Loucy (cell line): ENCODE measurements at regions not wholly inside any gene's neighbourhood (a gene's known extent, or its start where the extent isn't known, plus 50 kb on each side); places are given as distances from the start of the nearest gene placed in this dataset.
A peak's percentile ranks its signal among the peaks of the same experiment; 100 is the strongest.

ENCODE experiments used
- H2AFZ ChIP-seq: fragments of 200-600 bp; sonication (generic); 2 replicates; pipeline ENCODE4 v1.6.0; 2016; ENCODE audit warnings: antibody characterized with exemption, mild to moderate bottlenecking, low read length, moderate library complexity
- H3F3A ChIP-seq: fragments of 200-600 bp; 2 replicates; pipeline ENCODE4 v1.6.0; 2016; ENCODE audit warnings: antibody characterized with exemption, low read depth, mild to moderate bottlenecking
- H3K27me3 ChIP-seq: fragments of 200-600 bp; sonication (generic); 2 replicates; pipeline ENCODE4 v1.6.1; 2014; ENCODE audit warnings: low read length, mild to moderate bottlenecking; ENCODE audit not compliant: insufficient read depth, poor library complexity, severe bottlenecking
- H3K36me3 ChIP-seq: fragments of 200-600 bp; sonication (generic); 2 replicates; pipeline ENCODE4 v1.6.1; 2016; ENCODE audit warnings: low read length; ENCODE audit not compliant: insufficient read depth
- H3K4me1 ChIP-seq: fragments of 200-600 bp; sonication (generic); 2 replicates; pipeline ENCODE4 v1.5.1; 2014; ENCODE audit warnings: low read length, mild to moderate bottlenecking; ENCODE audit not compliant: insufficient read depth, poor library complexity, severe bottlenecking
- H3K4me2 ChIP-seq: fragments of 200-600 bp; sonication (generic); 2 replicates; pipeline ENCODE4 v1.6.0; 2014; ENCODE audit warnings: antibody characterized with exemption, low read length, low read depth, mild to moderate bottlenecking; ENCODE audit not compliant: poor library complexity, severe bottlenecking
- H3K4me3 ChIP-seq: fragments of 200-600 bp; sonication (generic); 2 replicates; pipeline ENCODE4 v1.5.1; 2014; ENCODE audit warnings: low read length, mild to moderate bottlenecking, mixed read lengths; ENCODE audit not compliant: poor library complexity, severe bottlenecking
- H3K79me2 ChIP-seq: fragments of 200-600 bp; sonication (generic); 2 replicates; pipeline ENCODE4 v1.6.1; 2014; ENCODE audit warnings: low read length; ENCODE audit not compliant: insufficient read depth
- H3K9ac ChIP-seq: fragments of 200-600 bp; sonication (generic); 2 replicates; pipeline ENCODE4 v1.6.0; 2014; ENCODE audit warnings: mild to moderate bottlenecking, low read depth, low read length, moderate library complexity; ENCODE audit not compliant: poor library complexity, severe bottlenecking
- H3K9me2 ChIP-seq: fragments of 200-600 bp; sonication (generic); replicated peaks from 2 replicates; pipeline ENCODE4 v1.6.1; 2016; ENCODE audit warnings: low read depth, low read length, mixed read lengths
- H3K9me3 ChIP-seq: fragments of 200-600 bp; sonication (generic); 2 replicates; pipeline ENCODE4 v1.6.1; 2014; ENCODE audit warnings: mild to moderate bottlenecking, antibody characterized with exemption, low read length, low read depth; ENCODE audit not compliant: insufficient read depth
- H4K20me1 ChIP-seq: fragments of 200-600 bp; sonication (generic); 2 replicates; pipeline ENCODE4 v1.6.0; 2014; ENCODE audit warnings: antibody characterized with exemption, low read length, mild to moderate bottlenecking; ENCODE audit not compliant: insufficient read depth, poor library complexity, severe bottlenecking
- CTCF ChIP-seq: fragments of 200-600 bp; sonication (generic); conservative IDR thresholded peaks from 2 replicates; pipeline ENCODE4 v1.5.1; 2014; ENCODE audit warnings: mild to moderate bottlenecking, antibody characterized with exemption, low read length
- EZH2phosphoT487 ChIP-seq: fragments of 200-600 bp; IDR thresholded peaks from 2 replicates; pipeline ENCODE4 v1.6.1; 2018; ENCODE audit warnings: antibody characterized with exemption, mild to moderate bottlenecking, moderate library complexity, borderline replicate concordance

GRCh38 chr6:145380186-145380585 is 355.1 kb downstream of the EPM2A start:
- Histone ChIP-seq H3K79me2 (no peaks in the 10 kb centered on the region), H3K9me2 (no peaks in the 10 kb centered on the region), H3F3A (no peaks in the 10 kb centered on the region; the same call in 1 of the 2 replicates), H3K4me3 (no peak overlapping the region), H3K4me2 (no peak overlapping the region), H3K36me3 (no peaks in the 10 kb centered on the region), H2AFZ (no peak overlapping the region), H3K9ac (no peak overlapping the region), H4K20me1 (no peaks in the 10 kb centered on the region), H3K9me3 (peaks cover 7% of the 10 kb centered on the region; the same call in 1 of the 2 replicates), H3K4me1 (no peaks in the 10 kb centered on the region), H3K27me3 (no peaks in the 10 kb centered on the region)
- no peak for TF ChIP-seq EZH2phosphoT487
- TF ChIP-seq CTCF: no peak

GRCh38 chr6:145381941-145382340 is 353.4 kb downstream of the EPM2A start:
- Histone ChIP-seq H3K36me3 (no peaks in the 10 kb centered on the region), H2AFZ (no peak overlapping the region), H3K27me3 (no peaks in the 10 kb centered on the region), H3K79me2 (no peaks in the 10 kb centered on the region), H3K9ac (no peak overlapping the region), H3K4me2 (no peak overlapping the region), H3K9me2 (no peaks in the 10 kb centered on the region), H3K4me1 (no peaks in the 10 kb centered on the region), H3F3A (no peaks in the 10 kb centered on the region), H3K9me3 (peaks cover 7% of the 10 kb centered on the region; the same call in 1 of the 2 replicates), H4K20me1 (no peaks in the 10 kb centered on the region), H3K4me3 (no peak overlapping the region)
- TF ChIP-seq EZH2phosphoT487: no peak
- TF ChIP-seq CTCF: no peak

GRCh38 chr6:145383428-145383827 is 351.9 kb downstream of the EPM2A start:
- Histone ChIP-seq H3K4me3 (no peak overlapping the region), H3K27me3 (no peaks in the 10 kb centered on the region), H3K9me2 (no peaks in the 10 kb centered on the region), H3K9ac (no peak overlapping the region), H4K20me1 (no peaks in the 10 kb centered on the region), H3K36me3 (no peaks in the 10 kb centered on the region), H3K4me2 (no peak overlapping the region), H3F3A (no peaks in the 10 kb centered on the region), H3K79me2 (no peaks in the 10 kb centered on the region), H2AFZ (peak overlapping the region; percentile 21; the same call in 1 of the 2 replicates), H3K4me1 (no peaks in the 10 kb centered on the region), H3K9me3 (no peaks in the 10 kb centered on the region)
- TF ChIP-seq EZH2phosphoT487 (no peak), CTCF (no peak)
